Hepatocyte (in vitro differentiated cells): ENCODE measurements at regions not wholly inside any gene's neighbourhood (a gene's known extent, or its start where the extent isn't known, plus 50 kb on each side); places are given as distances from the start of the nearest gene placed in this dataset.

Source experiments
- DNase-seq: peaks from one replicate; pipeline ENCODE4 v3.0.0-alpha.2; 2016; ENCODE audit warnings: low spot score
- H2AFZ ChIP-seq: fragments of 200-600 bp; sonication (generic); 2 replicates; pipeline ENCODE4 v1.6.0; 2016; ENCODE audit warnings: antibody characterized with exemption, mild to moderate bottlenecking
- H3K27ac ChIP-seq: fragments of 200-600 bp; sonication (generic); 2 replicates; pipeline ENCODE4 v1.5.1; 2016; ENCODE audit warnings: mild to moderate bottlenecking
- H3K27me3 ChIP-seq: fragments of 200-600 bp; sonication (generic); 2 replicates; pipeline ENCODE4 v1.6.1; 2016
- H3K36me3 ChIP-seq: fragments of 200-600 bp; sonication (generic); replicated peaks from 2 replicates; pipeline ENCODE4 v1.5.1; 2016; ENCODE audit warnings: low read depth; ENCODE audit not compliant: insufficient read depth
- H3K4me1 ChIP-seq: fragments of 200-600 bp; sonication (generic); 2 replicates; pipeline ENCODE4 v1.5.1; 2016; ENCODE audit warnings: mild to moderate bottlenecking, moderate library complexity; ENCODE audit not compliant: insufficient read depth
- H3K4me2 ChIP-seq: fragments of 200-600 bp; sonication (generic); 2 replicates; pipeline ENCODE4 v1.6.0; 2016
- H3K4me3 ChIP-seq: fragments of 200-600 bp; sonication (generic); 2 replicates; pipeline ENCODE4 v1.5.1; 2016; ENCODE audit warnings: mild to moderate bottlenecking
- H3K79me2 ChIP-seq: fragments of 200-600 bp; sonication (generic); 2 replicates; pipeline ENCODE4 v1.6.0; 2017; ENCODE audit warnings: mild to moderate bottlenecking
- H3K9me2 ChIP-seq: fragments of 200-600 bp; sonication (generic); replicated peaks from 2 replicates; pipeline ENCODE4 v1.6.0; 2017; ENCODE audit warnings: mild to moderate bottlenecking; ENCODE audit not compliant: insufficient read depth
- H3K9me3 ChIP-seq: fragments of 200-600 bp; sonication (generic); 2 replicates; pipeline ENCODE4 v1.5.1; 2016; ENCODE audit warnings: low read depth, mild to moderate bottlenecking
- H4K20me1 ChIP-seq: fragments of 200-600 bp; sonication (generic); 2 replicates; pipeline ENCODE4 v1.6.0; 2016; ENCODE audit warnings: mild to moderate bottlenecking; ENCODE audit not compliant: insufficient read depth, poor library complexity, severe bottlenecking
- CTCF ChIP-seq: fragments of 200-600 bp; sonication (generic); IDR thresholded peaks from 2 replicates; pipeline ENCODE4 v1.5.1; 2016; ENCODE audit warnings: antibody characterized with exemption, mild to moderate bottlenecking; ENCODE audit not compliant: poor library complexity
- EZH2 ChIP-seq: fragments of 200-600 bp; sonication (generic); IDR thresholded peaks from 2 replicates; pipeline ENCODE4 v1.6.1; 2016; ENCODE audit warnings: antibody characterized with exemption, mild to moderate bottlenecking, borderline replicate concordance
- EZH2phosphoT487 ChIP-seq: fragments of 200-600 bp; sonication (generic); IDR thresholded peaks from one replicate; pipeline ENCODE4 v1.6.1; 2018; ENCODE audit warnings: antibody characterized with exemption, mild to moderate bottlenecking, low read depth, moderate library complexity; ENCODE audit not compliant: unreplicated experiment, severe bottlenecking
- whole genome bisulfite sequencing: methylation state at CpG from one replicate; pipeline ENCODE4 v1.1.6; 2016; ENCODE audit warnings: low lambda C conversion rate; ENCODE audit errors: missing lambda C conversion rate; 5-methylcytosine and 5-hydroxymethylcytosine counted together

- Histone ChIP-seq H3K9me2 (no peaks in the 10 kb centered on the region), H2AFZ (no peak overlapping the region), H3K4me2 (no peak overlapping the region), H3K27me3 (no peaks in the 10 kb centered on the region), H3K9me3 (no peaks in the 10 kb centered on the region), H3K27ac (no peak overlapping the region), H3K36me3 (no peaks in the 10 kb centered on the region), H3K4me3 (no peak overlapping the region), H3K79me2 (no peaks in the 10 kb centered on the region), H3K4me1 (peaks cover 26% of the 10 kb centered on the region), H4K20me1 (no peaks in the 10 kb centered on the region)
- no peak for TF ChIP-seq EZH2phosphoT487
- no peak for TF ChIP-seq CTCF
- TF ChIP-seq EZH2 = no peak
- DNase-seq = no peak
- WGBS = 93% methylated on average over 10 of the region's 10 CpGs
These were observed 236.9 kb downstream of the BCAS1 start for GRCh38 chr20:53833333-53834061.

- Histone ChIP-seq H3K27me3 (no peaks in the 10 kb centered on the region), H4K20me1 (no peaks in the 10 kb centered on the region), H3K4me1 (peaks cover 36% of the 10 kb centered on the region), H3K27ac (no peak overlapping the region), H2AFZ (no peak overlapping the region), H3K36me3 (no peaks in the 10 kb centered on the region), H3K4me3 (no peak overlapping the region), H3K9me2 (no peaks in the 10 kb centered on the region), H3K4me2 (no peak overlapping the region), H3K9me3 (no peaks in the 10 kb centered on the region), H3K79me2 (no peaks in the 10 kb centered on the region)
- TF ChIP-seq EZH2 (no peak), CTCF (no peak), EZH2phosphoT487 (no peak)
- WGBS = 98% methylated on average over 7 of the region's 7 CpGs
- DNase-seq = no peak
These were observed 237.9 kb downstream of the BCAS1 start for GRCh38 chr20:53832499-53832898.

GRCh38 chr20:53831812-53832211 lies 238.2 kb upstream of the ZNF217 start:
- no peak overlapping the region for H3K27ac ChIP-seq
- H3K4me1 ChIP-seq = peaks cover 38% of the 10 kb centered on the region
- no peaks in the 10 kb centered on the region for H3K9me2 ChIP-seq
- H3K4me3 ChIP-seq = no peak overlapping the region
- no peak for DNase-seq
- WGBS = 92% methylated on average over 3 of the region's 3 CpGs
- H3K79me2 ChIP-seq = no peaks in the 10 kb centered on the region
- no peaks in the 10 kb centered on the region for H3K9me3 ChIP-seq
- no peaks in the 10 kb centered on the region for H3K36me3 ChIP-seq
- H3K4me2 ChIP-seq = no peak overlapping the region
- TF ChIP-seq EZH2phosphoT487 (no peak), EZH2 (no peak), CTCF (no peak)
- H2AFZ ChIP-seq = no peak overlapping the region
- no peaks in the 10 kb centered on the region for H3K27me3 ChIP-seq
- no peaks in the 10 kb centered on the region for H4K20me1 ChIP-seq
